Subcutaneous abdominal adipose tissue (tissue), 5 donors: ENCODE measurements at regions not wholly inside any gene's neighbourhood (a gene's known extent, or its start where the extent isn't known, plus 50 kb on each side); places are given as distances from the start of the nearest gene placed in this dataset.

Experiments
- H3K27ac ChIP-seq: one replicate; pipeline ENCODE4 v1.7.0; 2013; ENCODE audit warnings: low read depth, mild to moderate bottlenecking, inconsistent platforms, low read length, moderate library complexity
- H3K27me3 ChIP-seq, 5 donors: one replicate each; pipeline ENCODE4 v1.7.0; 2013; ENCODE audit warnings: low read length in 5 of 5, inconsistent platforms in 1 of 5; ENCODE audit not compliant: control insufficient read depth in 5 of 5, insufficient read depth in 4 of 5
- H3K36me3 ChIP-seq, 5 donors: one replicate each; pipeline ENCODE4 v1.7.0; 2013; ENCODE audit warnings: low read length in 5 of 5; ENCODE audit not compliant: control insufficient read depth in 5 of 5, insufficient read depth in 5 of 5
- H3K4me1 ChIP-seq, 5 donors: one replicate each; pipeline ENCODE4 v1.7.0; 2013; ENCODE audit warnings: low read length in 5 of 5, mild to moderate bottlenecking in 3 of 5, moderate library complexity in 1 of 5; ENCODE audit not compliant: control insufficient read depth in 5 of 5, insufficient read depth in 5 of 5
- H3K4me3 ChIP-seq, 5 donors: one replicate each; pipeline ENCODE4 v1.7.0; 2013; ENCODE audit warnings: low read length in 5 of 5, low read depth in 1 of 5
- H3K9ac ChIP-seq, 5 donors: one replicate each; pipeline ENCODE4 v1.7.0; 2013; ENCODE audit warnings: low read length in 5 of 5, mild to moderate bottlenecking in 4 of 5, moderate library complexity in 3 of 5
- H3K9me3 ChIP-seq, 5 donors: one replicate each; pipeline ENCODE4 v1.7.0; 2013; ENCODE audit warnings: low read length in 5 of 5; ENCODE audit not compliant: control insufficient read depth in 5 of 5
- donor health status: healthy.
- donor health status: healthy.
- donor health status: healthy.
- donor health status: healthy.
- donor health status: healthy.

GRCh38 chr18:51852681-51853080 lies 487.3 kb upstream of the DCC start:
- peaks cover 0 to 11% (median 0%) of the 10 kb centered on the region in 5 donors for H3K9me3 ChIP-seq
- no peaks in the 10 kb centered on the region for H3K36me3 ChIP-seq
- no peaks in the 10 kb centered on the region for H3K4me1 ChIP-seq
- H3K4me3 ChIP-seq: no peak overlapping the region
- H3K27me3 ChIP-seq: no peaks in the 10 kb centered on the region
- H3K27ac ChIP-seq: no peak overlapping the region
- no peak overlapping the region for H3K9ac ChIP-seq

- H3K27me3 ChIP-seq: no peaks in the 10 kb centered on the region
- peaks cover 0 to 3% (median 0%) of the 10 kb centered on the region in 5 donors for H3K9me3 ChIP-seq
- no peaks in the 10 kb centered on the region for H3K36me3 ChIP-seq
- H3K4me3 ChIP-seq: no peak overlapping the region
- H3K27ac ChIP-seq: no peak overlapping the region
- H3K4me1 ChIP-seq: no peaks in the 10 kb centered on the region
- no peak overlapping the region for H3K9ac ChIP-seq
These were observed 482.0 kb upstream of the DCC start for GRCh38 chr18:51857989-51858388.

- H3K4me1 ChIP-seq: no peaks in the 10 kb centered on the region
- H3K27me3 ChIP-seq: no peaks in the 10 kb centered on the region
- H3K36me3 ChIP-seq: no peaks in the 10 kb centered on the region
- no peak overlapping the region for H3K4me3 ChIP-seq
- H3K27ac ChIP-seq: no peak overlapping the region
- peaks cover 0 to 5% (median 0%) of the 10 kb centered on the region in 5 donors for H3K9me3 ChIP-seq
- no peak overlapping the region for H3K9ac ChIP-seq
These were observed 479.0 kb upstream of the DCC start for GRCh38 chr18:51861046-51861445.

DNA sequence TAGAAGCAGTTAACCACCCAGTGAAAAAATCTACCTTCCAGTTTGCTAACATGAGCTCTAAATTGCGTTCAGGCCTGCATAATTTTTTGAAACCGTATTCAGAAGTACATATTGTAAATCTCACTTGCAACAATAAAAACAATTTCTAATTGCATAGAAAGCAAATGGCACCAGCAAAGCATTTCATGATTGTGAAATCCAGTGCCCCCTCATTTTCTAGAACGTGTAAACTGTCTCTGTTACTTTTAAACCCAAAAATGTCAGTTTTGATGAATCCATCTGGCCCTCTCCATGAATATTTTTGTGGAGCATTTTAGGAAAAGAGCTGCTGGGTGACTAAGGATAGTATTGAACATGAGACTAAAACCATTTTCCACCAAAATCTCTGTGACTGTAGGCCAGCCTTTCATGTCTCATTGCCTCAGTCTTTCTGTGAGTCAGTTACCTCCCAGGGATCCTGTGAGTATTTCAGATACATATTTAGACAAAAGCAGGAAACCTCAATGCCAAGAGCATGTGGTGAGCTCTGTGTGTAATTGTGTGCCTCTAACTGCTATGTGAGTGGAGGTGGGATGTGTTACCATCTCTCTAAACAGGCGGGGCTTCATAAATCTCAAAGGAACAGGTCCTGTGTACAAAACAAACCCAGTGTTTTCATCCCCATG lies 477.8 kb upstream of the DCC start:
- no peaks in the 10 kb centered on the region for H3K27me3 ChIP-seq

DNA sequence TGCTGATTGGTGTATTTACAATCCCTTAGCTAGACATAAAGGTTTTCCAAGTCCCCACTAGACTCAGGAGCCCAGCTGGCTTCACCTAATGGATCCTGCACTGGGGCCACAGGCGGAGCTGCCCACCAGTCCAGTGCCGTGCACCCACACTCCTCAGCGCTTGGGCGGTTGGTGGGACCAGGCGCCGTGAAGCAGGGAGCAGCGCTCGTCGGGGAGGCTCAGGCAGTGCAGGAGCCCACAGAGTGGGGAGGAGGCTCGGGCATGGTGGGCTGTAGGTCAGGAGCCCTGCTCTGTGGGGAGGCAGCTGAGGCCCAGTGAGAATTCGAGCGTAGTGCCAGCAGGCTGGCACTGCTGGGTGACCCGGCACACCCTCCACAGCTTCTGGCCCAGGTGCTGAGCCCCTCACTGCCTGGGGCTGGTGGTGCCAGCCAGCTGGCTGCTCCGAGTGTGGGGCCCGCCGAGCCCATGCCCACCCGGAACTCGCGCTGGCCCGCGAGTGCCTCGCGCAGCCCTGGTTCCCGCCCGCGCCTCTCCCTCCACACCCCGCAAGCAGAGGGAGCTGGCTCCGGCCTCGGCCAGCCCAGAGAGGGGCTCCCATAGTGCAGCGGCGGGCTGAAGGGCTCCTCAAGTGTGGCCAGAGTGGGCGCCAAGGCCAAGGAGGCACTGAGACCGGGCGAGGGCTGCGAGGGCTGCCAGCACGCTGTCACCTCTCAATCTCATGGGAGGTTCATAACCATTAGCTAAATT lies 475.6 kb upstream of the DCC start:
- H3K27me3 ChIP-seq: no peaks in the 10 kb centered on the region
- H3K36me3 ChIP-seq: no peaks in the 10 kb centered on the region
- H3K9ac ChIP-seq: no peak overlapping the region
- peaks cover 0 to 5% (median 0%) of the 10 kb centered on the region in 5 donors for H3K9me3 ChIP-seq
- no peak overlapping the region for H3K27ac ChIP-seq
- H3K4me3 ChIP-seq: no peak overlapping the region
- no peaks in the 10 kb centered on the region for H3K4me1 ChIP-seq

More for the DNA sequence above, 477.8 kb upstream of the DCC start:
- H3K4me3 ChIP-seq: no peak overlapping the region
- H3K9ac ChIP-seq: no peak overlapping the region
- H3K27ac ChIP-seq: no peak overlapping the region
- no peaks in the 10 kb centered on the region for H3K36me3 ChIP-seq
- H3K9me3 ChIP-seq: peaks cover 0 to 5% (median 0%) of the 10 kb centered on the region in 5 donors
- H3K4me1 ChIP-seq: no peaks in the 10 kb centered on the region

DNA sequence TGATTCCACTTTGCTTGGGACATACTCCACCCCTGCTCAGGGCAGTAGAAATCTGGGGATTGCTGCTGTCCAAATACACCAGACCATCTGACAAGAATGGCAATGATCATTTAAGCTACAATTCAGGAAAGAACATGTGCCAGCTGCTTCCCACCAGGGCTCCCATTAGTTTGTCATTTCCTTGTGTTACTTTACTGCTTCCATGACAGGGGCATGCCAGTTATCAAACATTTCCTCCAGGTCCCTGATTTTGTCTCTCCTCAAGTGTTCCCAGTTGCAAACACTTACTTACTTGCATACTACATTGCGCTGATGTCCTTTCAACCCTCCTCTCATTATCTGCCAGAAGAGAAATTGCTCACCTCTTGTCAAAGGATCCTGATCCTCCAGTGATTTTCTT lies 474.5 kb upstream of the DCC start:
- H3K4me1 ChIP-seq: no peaks in the 10 kb centered on the region
- H3K9ac ChIP-seq: no peak overlapping the region
- H3K9me3 ChIP-seq: peaks cover 0 to 5% (median 0%) of the 10 kb centered on the region in 5 donors
- H3K27ac ChIP-seq: no peak overlapping the region
- no peak overlapping the region for H3K4me3 ChIP-seq
- H3K36me3 ChIP-seq: no peaks in the 10 kb centered on the region
- no peaks in the 10 kb centered on the region for H3K27me3 ChIP-seq

GRCh38 chr18:51867767-51868166 lies 472.2 kb upstream of the DCC start:
- Histone ChIP-seq H3K4me1 (no peaks in the 10 kb centered on the region), H3K27ac (no peak overlapping the region), H3K27me3 (no peaks in the 10 kb centered on the region), H3K9ac (no peak overlapping the region), H3K4me3 (no peak overlapping the region), H3K9me3 (peaks cover 0 to 4% (median 0%) of the 10 kb centered on the region in 5 donors), H3K36me3 (no peaks in the 10 kb centered on the region)

DNA sequence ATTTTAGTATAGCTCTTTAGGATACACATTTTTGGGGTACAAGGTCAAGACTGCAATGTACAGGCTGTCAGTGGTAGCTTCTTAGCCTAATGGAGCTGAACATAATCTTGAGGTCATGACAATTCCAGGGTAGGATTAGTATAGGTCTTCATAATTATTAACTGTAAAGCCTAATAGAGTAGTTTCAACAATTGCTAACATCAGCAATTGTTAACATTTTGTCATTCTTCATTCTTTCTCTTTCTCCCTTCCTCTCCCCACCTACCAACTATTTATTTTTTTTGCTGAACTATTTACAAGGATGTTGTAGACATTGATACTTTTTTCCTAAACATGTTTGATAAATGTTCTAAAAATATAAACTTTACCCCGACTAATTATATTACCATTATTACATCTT lies 461.3 kb upstream of the DCC start:
- peaks cover 0 to 14% (median 2%) of the 10 kb centered on the region in 5 donors for H3K9me3 ChIP-seq

GRCh38 chr18:51879329-51879728 lies 460.7 kb upstream of the DCC start:
- no peaks in the 10 kb centered on the region for H3K27me3 ChIP-seq
- H3K4me3 ChIP-seq: no peak overlapping the region
- H3K9me3 ChIP-seq: peaks cover 0 to 12% (median 2%) of the 10 kb centered on the region in 5 donors
- no peaks in the 10 kb centered on the region for H3K4me1 ChIP-seq
- no peak overlapping the region for H3K27ac ChIP-seq
- H3K9ac ChIP-seq: no peak overlapping the region
- no peaks in the 10 kb centered on the region for H3K36me3 ChIP-seq

More for the DNA sequence above, 461.3 kb upstream of the DCC start:
- Histone ChIP-seq H3K27ac (no peak overlapping the region), H3K27me3 (no peaks in the 10 kb centered on the region), H3K9ac (no peak overlapping the region), H3K4me1 (no peaks in the 10 kb centered on the region), H3K36me3 (no peaks in the 10 kb centered on the region), H3K4me3 (no peak overlapping the region)

GRCh38 chr18:51881394-51881793 lies 458.6 kb upstream of the DCC start:
- peaks cover 0 to 6% (median 2%) of the 10 kb centered on the region in 5 donors for H3K9me3 ChIP-seq
- H3K36me3 ChIP-seq: no peaks in the 10 kb centered on the region
- H3K9ac ChIP-seq: no peak overlapping the region

More at GRCh38 chr18:51881394-51881793, 458.6 kb upstream of the DCC start:
- Histone ChIP-seq H3K4me1 (no peaks in the 10 kb centered on the region), H3K27me3 (no peaks in the 10 kb centered on the region), H3K4me3 (no peak overlapping the region), H3K27ac (no peak overlapping the region)
